GM23338 (cell line): ENCODE measurements at regions not wholly inside any gene's neighbourhood (a gene's known extent, or its start where the extent isn't known, plus 50 kb on each side); places are given as distances from the start of the nearest gene placed in this dataset.

Experiments used
- ATAC-seq: fragments of 200-7000 bp; cut with Tn5 transposase; 3 replicates; pipeline ENCODE4 v1.9.1; 2020
- DNase-seq: peaks from one replicate; pipeline ENCODE4 v3.0.0-alpha.2; 2015; ENCODE audit warnings: low spot score
- H2AFZ ChIP-seq: fragments of 200-600 bp; sonication (generic); 2 replicates; pipeline ENCODE4 v1.8.0; 2016; ENCODE audit warnings: antibody characterized with exemption, mild to moderate bottlenecking, moderate library complexity
- H3F3A ChIP-seq: fragments of 200-600 bp; sonication (generic); replicated peaks from 2 replicates; pipeline ENCODE4 v1.8.0; 2017; ENCODE audit warnings: antibody characterized with exemption, mixed run types, low read depth
- H3K27ac ChIP-seq: fragments of 200-600 bp; sonication (generic); 2 replicates; pipeline ENCODE4 v1.6.1; 2016; ENCODE audit warnings: low read depth
- H3K27me3 ChIP-seq: fragments of 200-600 bp; sonication (generic); 2 replicates; pipeline ENCODE4 v1.8.0; 2016; ENCODE audit warnings: mild to moderate bottlenecking, mixed run types, moderate library complexity; ENCODE audit not compliant: insufficient read depth
- H3K36me3 ChIP-seq: fragments of 200-600 bp; sonication (generic); 2 replicates; pipeline ENCODE4 v1.8.0; 2016; ENCODE audit warnings: mild to moderate bottlenecking; ENCODE audit not compliant: insufficient read depth
- H3K4me1 ChIP-seq: fragments of 200-600 bp; sonication (generic); 2 replicates; pipeline ENCODE4 v1.8.0; 2016; ENCODE audit warnings: mild to moderate bottlenecking, moderate library complexity; ENCODE audit not compliant: insufficient read depth
- H3K4me2 ChIP-seq: fragments of 200-600 bp; sonication (generic); 2 replicates; pipeline ENCODE4 v1.7.1; 2017; ENCODE audit warnings: mixed run types
- H3K4me3 ChIP-seq: fragments of 200-600 bp; sonication (generic); 2 replicates; pipeline ENCODE4 v1.6.1; 2016; ENCODE audit warnings: mixed run types
- H3K79me2 ChIP-seq: fragments of 200-600 bp; sonication (generic); replicated peaks from 2 replicates; pipeline ENCODE4 v1.8.0; 2017; ENCODE audit warnings: mild to moderate bottlenecking; ENCODE audit not compliant: insufficient read depth
- H3K9me2 ChIP-seq: fragments of 200-600 bp; sonication (generic); 2 replicates; pipeline ENCODE4 v1.8.0; 2017; ENCODE audit not compliant: insufficient read depth
- H4K20me1 ChIP-seq: fragments of 200-600 bp; sonication (generic); replicated peaks from 2 replicates; pipeline ENCODE4 v1.8.0; 2017; ENCODE audit warnings: mild to moderate bottlenecking; ENCODE audit not compliant: insufficient read depth
- H3K27ac Mint-ChIP-seq: 2 replicates; pipeline ENCODE4 v1.8.0; 2020; ENCODE audit warnings: inconsistent platforms, mild to moderate bottlenecking, moderate library complexity, mixed read lengths
- H3K27me3 Mint-ChIP-seq: 3 replicates; pipeline ENCODE4 v1.8.0; 2022; ENCODE audit warnings: low read depth, mild to moderate bottlenecking, moderate library complexity, mixed read lengths, inconsistent platforms; ENCODE audit not compliant: insufficient read depth, poor library complexity
- H3K36me3 Mint-ChIP-seq: 3 replicates; pipeline ENCODE4 v1.8.0; 2021; ENCODE audit warnings: low read depth, mild to moderate bottlenecking, inconsistent platforms, moderate library complexity, mixed read lengths
- H3K4me1 Mint-ChIP-seq: 3 replicates; pipeline ENCODE4 v1.8.0; 2020; ENCODE audit warnings: mild to moderate bottlenecking, inconsistent platforms, mixed read lengths
- H3K4me3 Mint-ChIP-seq: 3 replicates; pipeline ENCODE4 v1.8.0; 2021; ENCODE audit warnings: moderate library complexity, mild to moderate bottlenecking, inconsistent platforms, mixed read lengths
- H3K9me3 Mint-ChIP-seq: 3 replicates; pipeline ENCODE4 v1.8.0; 2020; ENCODE audit warnings: moderate library complexity, mild to moderate bottlenecking, inconsistent platforms, mixed read lengths
- ETS1 ChIP-seq: IDR thresholded peaks from 2 replicates; pipeline ENCODE4 v1.6.1; 2016; ENCODE audit warnings: antibody characterized with exemption
- EZH2 ChIP-seq: fragments of 200-600 bp; sonication (generic); IDR thresholded peaks from one replicate; pipeline ENCODE4 v1.8.0; 2017; ENCODE audit warnings: antibody characterized with exemption, mild to moderate bottlenecking, low read depth; ENCODE audit not compliant: unreplicated experiment
- JUNB ChIP-seq: IDR thresholded peaks from one replicate; pipeline ENCODE4 v1.6.1; 2016; ENCODE audit warnings: antibody characterized with exemption; ENCODE audit not compliant: unreplicated experiment
- NANOG ChIP-seq: IDR thresholded peaks from 2 replicates; pipeline ENCODE4 v1.6.1; 2016; ENCODE audit warnings: antibody characterized with exemption, borderline replicate concordance
- STAT1 ChIP-seq: IDR thresholded peaks from one replicate; pipeline ENCODE4 v1.6.1; 2016; ENCODE audit warnings: antibody characterized with exemption; ENCODE audit not compliant: unreplicated experiment
- TF ChIP-seq, protein P1 (sequence below): IDR thresholded peaks from one replicate; pipeline ENCODE4 v1.6.1; 2018; ENCODE audit warnings: antibody characterized with exemption; ENCODE audit not compliant: unreplicated experiment

DNA sequence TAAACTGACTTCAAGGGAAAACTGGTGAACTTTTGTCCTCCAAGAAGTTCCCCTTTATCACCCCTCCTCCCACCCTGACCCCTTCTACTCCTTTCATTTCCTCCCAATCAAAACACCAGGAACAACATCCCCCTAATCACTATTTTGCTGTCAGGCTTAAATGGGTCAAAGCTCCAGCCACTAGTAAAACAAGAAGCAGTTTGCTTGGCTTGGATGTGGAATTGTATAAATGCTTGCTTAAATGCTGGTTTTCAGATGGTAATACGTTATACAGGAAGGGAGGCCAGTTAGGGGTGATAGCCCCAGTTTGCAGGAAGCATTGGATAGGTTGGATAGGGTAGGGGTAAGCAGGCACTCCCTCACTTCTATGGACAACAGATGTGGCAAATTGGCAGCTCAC lies 473.6 kb downstream of the AGTPBP1 start:
- Histone ChIP-seq H2AFZ (no peak overlapping the region), H3K4me1 (peaks cover 12% of the 10 kb centered on the region; the same call in 1 of the 2 replicates), H4K20me1 (no peaks in the 10 kb centered on the region), H3K79me2 (no peaks in the 10 kb centered on the region), H3F3A (no peaks in the 10 kb centered on the region), H3K27me3 (no peaks in the 10 kb centered on the region), H3K9me2 (no peaks in the 10 kb centered on the region), H3K36me3 (no peaks in the 10 kb centered on the region), H3K4me2 (peak overlapping the region; percentile 3; the same call in 1 of the 2 replicates), H3K4me3 (no peak overlapping the region), H3K27ac (no peak overlapping the region)
- Mint-ChIP-seq H3K9me3 (no peaks in the 10 kb centered on the region), H3K4me1 (peaks cover 17% of the 10 kb centered on the region), H3K27ac (peak overlapping the region; percentile 39; the same call in 1 of the 2 replicates), H3K27me3 (peaks cover 2% of the 10 kb centered on the region), H3K36me3 (no peaks in the 10 kb centered on the region), H3K4me3 (peak overlapping the region; percentile 11; the same call in 1 of the 3 replicates)
- peak; percentile 54 for DNase-seq
- TF ChIP-seq, protein P1, sequence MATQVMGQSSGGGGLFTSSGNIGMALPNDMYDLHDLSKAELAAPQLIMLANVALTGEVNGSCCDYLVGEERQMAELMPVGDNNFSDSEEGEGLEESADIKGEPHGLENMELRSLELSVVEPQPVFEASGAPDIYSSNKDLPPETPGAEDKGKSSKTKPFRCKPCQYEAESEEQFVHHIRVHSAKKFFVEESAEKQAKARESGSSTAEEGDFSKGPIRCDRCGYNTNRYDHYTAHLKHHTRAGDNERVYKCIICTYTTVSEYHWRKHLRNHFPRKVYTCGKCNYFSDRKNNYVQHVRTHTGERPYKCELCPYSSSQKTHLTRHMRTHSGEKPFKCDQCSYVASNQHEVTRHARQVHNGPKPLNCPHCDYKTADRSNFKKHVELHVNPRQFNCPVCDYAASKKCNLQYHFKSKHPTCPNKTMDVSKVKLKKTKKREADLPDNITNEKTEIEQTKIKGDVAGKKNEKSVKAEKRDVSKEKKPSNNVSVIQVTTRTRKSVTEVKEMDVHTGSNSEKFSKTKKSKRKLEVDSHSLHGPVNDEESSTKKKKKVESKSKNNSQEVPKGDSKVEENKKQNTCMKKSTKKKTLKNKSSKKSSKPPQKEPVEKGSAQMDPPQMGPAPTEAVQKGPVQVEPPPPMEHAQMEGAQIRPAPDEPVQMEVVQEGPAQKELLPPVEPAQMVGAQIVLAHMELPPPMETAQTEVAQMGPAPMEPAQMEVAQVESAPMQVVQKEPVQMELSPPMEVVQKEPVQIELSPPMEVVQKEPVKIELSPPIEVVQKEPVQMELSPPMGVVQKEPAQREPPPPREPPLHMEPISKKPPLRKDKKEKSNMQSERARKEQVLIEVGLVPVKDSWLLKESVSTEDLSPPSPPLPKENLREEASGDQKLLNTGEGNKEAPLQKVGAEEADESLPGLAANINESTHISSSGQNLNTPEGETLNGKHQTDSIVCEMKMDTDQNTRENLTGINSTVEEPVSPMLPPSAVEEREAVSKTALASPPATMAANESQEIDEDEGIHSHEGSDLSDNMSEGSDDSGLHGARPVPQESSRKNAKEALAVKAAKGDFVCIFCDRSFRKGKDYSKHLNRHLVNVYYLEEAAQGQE = no peak
- TF ChIP-seq NANOG = peak; percentile 74; the same call in 1 of the 2 replicates
- ATAC-seq = peak; percentile 64

DNA sequence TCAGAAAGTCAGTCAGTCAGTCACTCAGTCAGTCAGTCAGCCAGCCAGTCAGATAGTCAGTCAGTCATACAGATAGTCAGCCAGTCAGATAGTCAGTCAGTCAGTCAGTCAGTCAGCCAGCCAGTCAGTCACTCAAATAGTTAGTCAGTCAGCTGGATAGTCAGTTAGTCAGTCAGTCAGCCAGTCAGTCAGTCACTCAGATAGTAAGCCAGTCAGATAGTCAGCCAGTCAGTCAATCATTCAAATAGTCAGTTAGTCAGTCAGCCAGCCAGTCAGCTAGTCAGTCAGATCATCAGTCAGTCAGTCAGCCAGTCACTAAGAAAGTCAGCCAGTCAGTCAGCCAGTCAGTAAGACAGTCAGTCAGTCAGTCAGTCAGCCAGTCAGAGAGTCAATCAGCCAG lies 477.1 kb downstream of the AGTPBP1 start:
- Mint-ChIP-seq H3K9me3 (no peaks in the 10 kb centered on the region), H3K36me3 (no peaks in the 10 kb centered on the region), H3K27me3 (peaks cover 2% of the 10 kb centered on the region), H3K27ac (no peak overlapping the region), H3K4me1 (peaks cover 17% of the 10 kb centered on the region), H3K4me3 (no peak overlapping the region)
- no peak overlapping the region for H3K27ac ChIP-seq
- peaks cover 12% of the 10 kb centered on the region; the same call in 1 of the 2 replicates for H3K4me1 ChIP-seq
- ATAC-seq = no peak
- TF ChIP-seq EZH2 (no peak), JUNB (no peak), STAT1 (no peak), ETS1 (no peak), NANOG (no peak)
- no peak overlapping the region for H3K4me2 ChIP-seq
- no peak overlapping the region for H3K4me3 ChIP-seq
- H3K9me2 ChIP-seq = no peaks in the 10 kb centered on the region
- H3K27me3 ChIP-seq = no peaks in the 10 kb centered on the region
- H3K79me2 ChIP-seq = no peaks in the 10 kb centered on the region
- H3K36me3 ChIP-seq = no peaks in the 10 kb centered on the region
- no peak for DNase-seq
- H2AFZ ChIP-seq = no peak overlapping the region
- no peaks in the 10 kb centered on the region; the same call in 1 of the 2 replicates for H4K20me1 ChIP-seq
- no peaks in the 10 kb centered on the region for H3F3A ChIP-seq
